ENCODE measurements at regions not wholly inside any gene's neighbourhood (a gene's known extent, or its start where the extent isn't known, plus 50 kb on each side); places are given as distances from the start of the nearest gene placed in this dataset.

DNA sequence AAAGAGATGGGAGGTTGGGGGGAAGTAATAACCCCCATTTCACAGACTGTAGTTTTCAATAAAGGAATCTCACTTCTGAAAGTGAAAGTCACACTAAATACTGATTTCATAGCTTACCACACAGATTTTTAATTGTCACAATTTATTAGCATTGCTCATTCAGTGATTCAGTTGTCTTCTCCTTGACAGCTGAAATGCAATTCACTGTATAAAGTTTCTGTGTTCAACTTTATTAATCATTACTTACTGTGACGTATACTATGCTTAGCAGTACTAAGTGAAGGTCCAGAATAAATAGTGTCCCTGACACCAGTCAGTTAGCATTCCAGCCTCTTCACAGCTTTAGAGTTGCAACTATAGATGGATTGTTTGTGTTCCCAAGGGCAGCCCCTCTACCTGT lies 324.1 kb upstream of the CRIM1 start:
- Mint-ChIP-seq H3K4me3 (no peak overlapping the region), H3K36me3 (no peaks in the 10 kb centered on the region), H3K9me3 (peaks cover 3% of the 10 kb centered on the region), H3K4me1 (no peaks in the 10 kb centered on the region), H3K27ac (no peak overlapping the region), H3K27me3 (ENCODE audit: low read depth) (no peaks in the 10 kb centered on the region)
- ChIA-PET CTCF (no interaction called here), POLR2A (no interaction called here)
- TF ChIP-seq, protein P1, sequence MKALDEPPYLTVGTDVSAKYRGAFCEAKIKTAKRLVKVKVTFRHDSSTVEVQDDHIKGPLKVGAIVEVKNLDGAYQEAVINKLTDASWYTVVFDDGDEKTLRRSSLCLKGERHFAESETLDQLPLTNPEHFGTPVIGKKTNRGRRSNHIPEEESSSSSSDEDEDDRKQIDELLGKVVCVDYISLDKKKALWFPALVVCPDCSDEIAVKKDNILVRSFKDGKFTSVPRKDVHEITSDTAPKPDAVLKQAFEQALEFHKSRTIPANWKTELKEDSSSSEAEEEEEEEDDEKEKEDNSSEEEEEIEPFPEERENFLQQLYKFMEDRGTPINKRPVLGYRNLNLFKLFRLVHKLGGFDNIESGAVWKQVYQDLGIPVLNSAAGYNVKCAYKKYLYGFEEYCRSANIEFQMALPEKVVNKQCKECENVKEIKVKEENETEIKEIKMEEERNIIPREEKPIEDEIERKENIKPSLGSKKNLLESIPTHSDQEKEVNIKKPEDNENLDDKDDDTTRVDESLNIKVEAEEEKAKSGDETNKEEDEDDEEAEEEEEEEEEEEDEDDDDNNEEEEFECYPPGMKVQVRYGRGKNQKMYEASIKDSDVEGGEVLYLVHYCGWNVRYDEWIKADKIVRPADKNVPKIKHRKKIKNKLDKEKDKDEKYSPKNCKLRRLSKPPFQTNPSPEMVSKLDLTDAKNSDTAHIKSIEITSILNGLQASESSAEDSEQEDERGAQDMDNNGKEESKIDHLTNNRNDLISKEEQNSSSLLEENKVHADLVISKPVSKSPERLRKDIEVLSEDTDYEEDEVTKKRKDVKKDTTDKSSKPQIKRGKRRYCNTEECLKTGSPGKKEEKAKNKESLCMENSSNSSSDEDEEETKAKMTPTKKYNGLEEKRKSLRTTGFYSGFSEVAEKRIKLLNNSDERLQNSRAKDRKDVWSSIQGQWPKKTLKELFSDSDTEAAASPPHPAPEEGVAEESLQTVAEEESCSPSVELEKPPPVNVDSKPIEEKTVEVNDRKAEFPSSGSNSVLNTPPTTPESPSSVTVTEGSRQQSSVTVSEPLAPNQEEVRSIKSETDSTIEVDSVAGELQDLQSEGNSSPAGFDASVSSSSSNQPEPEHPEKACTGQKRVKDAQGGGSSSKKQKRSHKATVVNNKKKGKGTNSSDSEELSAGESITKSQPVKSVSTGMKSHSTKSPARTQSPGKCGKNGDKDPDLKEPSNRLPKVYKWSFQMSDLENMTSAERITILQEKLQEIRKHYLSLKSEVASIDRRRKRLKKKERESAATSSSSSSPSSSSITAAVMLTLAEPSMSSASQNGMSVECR (CRISPR knock-in tag; IDR thresholded peaks at IDR 0.05; ENCODE audit: borderline replicate concordance): no peak
- TF ChIP-seq, protein P2, sequence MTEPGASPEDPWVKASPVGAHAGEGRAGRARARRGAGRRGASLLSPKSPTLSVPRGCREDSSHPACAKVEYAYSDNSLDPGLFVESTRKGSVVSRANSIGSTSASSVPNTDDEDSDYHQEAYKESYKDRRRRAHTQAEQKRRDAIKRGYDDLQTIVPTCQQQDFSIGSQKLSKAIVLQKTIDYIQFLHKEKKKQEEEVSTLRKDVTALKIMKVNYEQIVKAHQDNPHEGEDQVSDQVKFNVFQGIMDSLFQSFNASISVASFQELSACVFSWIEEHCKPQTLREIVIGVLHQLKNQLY (CRISPR knock-in tag; IDR thresholded peaks at IDR 0.05): no peak
- TF ChIP-seq GRHL2 (CRISPR knock-in tag; IDR thresholded peaks at IDR 0.05; ENCODE audit: insufficient replicate concordance, severe bottlenecking) (no peak), ZNF416 (CRISPR knock-in tag; IDR thresholded peaks at IDR 0.05) (no peak)
- no peak for ATAC-seq
- DNase-seq (ENCODE audit: low spot score): no peak

DNA sequence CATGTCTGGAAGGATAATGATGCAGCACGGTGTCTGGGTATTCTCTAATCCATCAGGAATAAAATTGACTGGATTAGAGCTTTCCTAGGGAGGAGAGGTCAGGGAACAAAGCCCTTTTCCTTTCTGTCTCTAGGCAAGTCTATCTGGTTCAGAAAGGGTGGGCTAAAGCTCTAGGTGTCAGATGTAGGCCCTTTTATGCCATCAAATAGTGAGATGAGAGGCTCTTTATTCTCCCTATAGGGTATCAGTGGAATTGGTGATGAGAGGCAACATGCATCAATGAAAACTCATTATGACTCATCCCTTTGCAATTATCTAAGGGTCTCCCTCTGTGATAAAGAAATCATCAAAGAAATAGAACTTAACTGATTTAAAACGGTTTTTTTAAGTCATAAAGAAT lies 328.0 kb upstream of the CRIM1 start:
- ATAC-seq (no peak), DNase-seq (ENCODE audit: low spot score) (no peak)
- Mint-ChIP-seq H3K36me3 (no peaks in the 10 kb centered on the region), H3K4me1 (no peaks in the 10 kb centered on the region), H3K9me3 (no peaks in the 10 kb centered on the region), H3K4me3 (no peak overlapping the region), H3K27ac (no peak overlapping the region), H3K27me3 (ENCODE audit: low read depth) (no peaks in the 10 kb centered on the region)
- ChIA-PET POLR2A (interaction anchor here (0.5 kb wide), 1 partner anchor 527 kb away, joined by 5 read pairs; no protein-coding TSS in a partner anchor), CTCF (no interaction called here)
- no peak for TF ChIP-seq PRRX2 (CRISPR knock-in tag; IDR thresholded peaks at IDR 0.05)
- TF ChIP-seq, protein P3, sequence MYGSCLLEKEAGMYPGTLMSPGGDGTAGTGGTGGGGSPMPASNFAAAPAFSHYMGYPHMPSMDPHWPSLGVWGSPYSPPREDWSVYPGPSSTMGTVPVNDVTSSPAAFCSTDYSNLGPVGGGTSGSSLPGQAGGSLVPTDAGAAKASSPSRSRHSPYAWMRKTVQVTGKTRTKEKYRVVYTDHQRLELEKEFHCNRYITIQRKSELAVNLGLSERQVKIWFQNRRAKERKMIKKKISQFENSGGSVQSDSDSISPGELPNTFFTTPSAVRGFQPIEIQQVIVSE (CRISPR knock-in tag; IDR thresholded peaks at IDR 0.05; ENCODE audit: borderline replicate concordance): no peak
- TF ChIP-seq CBFB (CRISPR knock-in tag; IDR thresholded peaks at IDR 0.05; ENCODE audit: low read depth): no peak
- TF ChIP-seq CREB1 (CRISPR knock-in tag; IDR thresholded peaks at IDR 0.05): no peak
- TF ChIP-seq ZNF232 (CRISPR knock-in tag; IDR thresholded peaks at IDR 0.05): no peak
- no peak for TF ChIP-seq GABPB1 (CRISPR knock-in tag; IDR thresholded peaks at IDR 0.05)
- TF ChIP-seq KAT7 (CRISPR knock-in tag; IDR thresholded peaks at IDR 0.05; ENCODE audit: borderline replicate concordance): no peak
- TF ChIP-seq NFATC4 (CRISPR knock-in tag; IDR thresholded peaks at IDR 0.05): no peak

DNA sequence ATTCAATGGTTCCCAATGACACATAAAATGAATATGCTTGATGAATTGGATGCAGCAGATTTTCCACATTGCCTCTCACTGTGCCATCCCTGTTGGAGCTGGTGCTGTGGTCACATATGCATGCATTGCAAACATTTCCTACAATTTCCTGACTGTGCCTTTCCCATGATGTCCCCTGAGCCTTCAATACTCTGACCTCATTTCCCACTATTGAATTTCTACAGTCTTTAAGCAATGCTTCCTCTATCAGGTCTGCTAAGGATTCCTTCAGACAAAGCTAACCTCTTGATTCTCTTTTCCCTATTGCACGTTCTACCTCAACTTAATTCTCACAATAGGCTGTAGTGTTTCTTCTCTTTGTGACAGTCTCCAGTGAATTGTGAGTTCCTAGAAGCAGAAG lies 342.5 kb upstream of the CRIM1 start:
- no peaks in the 10 kb centered on the region for H3K27me3 Mint-ChIP-seq (ENCODE audit: low read depth)
- H3K4me1 Mint-ChIP-seq: no peaks in the 10 kb centered on the region
- H3K27ac Mint-ChIP-seq: no peak overlapping the region
- no peak overlapping the region for H3K4me3 Mint-ChIP-seq
- no peaks in the 10 kb centered on the region for H3K36me3 Mint-ChIP-seq
- no peak for DNase-seq (ENCODE audit: low spot score)
- H3K9me3 Mint-ChIP-seq: no peaks in the 10 kb centered on the region
- ATAC-seq: no peak
- CTCF ChIA-PET: no interaction called here
- POLR2A ChIA-PET: no interaction called here
- TF ChIP-seq NFYB (CRISPR knock-in tag; conservative IDR thresholded peaks at IDR 0.05; ENCODE audit: low read depth): no peak
- TF ChIP-seq, protein P4, sequence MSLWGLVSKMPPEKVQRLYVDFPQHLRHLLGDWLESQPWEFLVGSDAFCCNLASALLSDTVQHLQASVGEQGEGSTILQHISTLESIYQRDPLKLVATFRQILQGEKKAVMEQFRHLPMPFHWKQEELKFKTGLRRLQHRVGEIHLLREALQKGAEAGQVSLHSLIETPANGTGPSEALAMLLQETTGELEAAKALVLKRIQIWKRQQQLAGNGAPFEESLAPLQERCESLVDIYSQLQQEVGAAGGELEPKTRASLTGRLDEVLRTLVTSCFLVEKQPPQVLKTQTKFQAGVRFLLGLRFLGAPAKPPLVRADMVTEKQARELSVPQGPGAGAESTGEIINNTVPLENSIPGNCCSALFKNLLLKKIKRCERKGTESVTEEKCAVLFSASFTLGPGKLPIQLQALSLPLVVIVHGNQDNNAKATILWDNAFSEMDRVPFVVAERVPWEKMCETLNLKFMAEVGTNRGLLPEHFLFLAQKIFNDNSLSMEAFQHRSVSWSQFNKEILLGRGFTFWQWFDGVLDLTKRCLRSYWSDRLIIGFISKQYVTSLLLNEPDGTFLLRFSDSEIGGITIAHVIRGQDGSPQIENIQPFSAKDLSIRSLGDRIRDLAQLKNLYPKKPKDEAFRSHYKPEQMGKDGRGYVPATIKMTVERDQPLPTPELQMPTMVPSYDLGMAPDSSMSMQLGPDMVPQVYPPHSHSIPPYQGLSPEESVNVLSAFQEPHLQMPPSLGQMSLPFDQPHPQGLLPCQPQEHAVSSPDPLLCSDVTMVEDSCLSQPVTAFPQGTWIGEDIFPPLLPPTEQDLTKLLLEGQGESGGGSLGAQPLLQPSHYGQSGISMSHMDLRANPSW (CRISPR knock-in tag; conservative IDR thresholded peaks at IDR 0.05; ENCODE audit: low read depth): no peak
- no peak for TF ChIP-seq TCF7 (CRISPR knock-in tag; IDR thresholded peaks at IDR 0.05; ENCODE audit: low read depth)
- TF ChIP-seq, protein P5, sequence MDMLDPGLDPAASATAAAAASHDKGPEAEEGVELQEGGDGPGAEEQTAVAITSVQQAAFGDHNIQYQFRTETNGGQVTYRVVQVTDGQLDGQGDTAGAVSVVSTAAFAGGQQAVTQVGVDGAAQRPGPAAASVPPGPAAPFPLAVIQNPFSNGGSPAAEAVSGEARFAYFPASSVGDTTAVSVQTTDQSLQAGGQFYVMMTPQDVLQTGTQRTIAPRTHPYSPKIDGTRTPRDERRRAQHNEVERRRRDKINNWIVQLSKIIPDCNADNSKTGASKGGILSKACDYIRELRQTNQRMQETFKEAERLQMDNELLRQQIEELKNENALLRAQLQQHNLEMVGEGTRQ (CRISPR knock-in tag; IDR thresholded peaks at IDR 0.05): no peak
- no peak for TF ChIP-seq KAT7 (CRISPR knock-in tag; IDR thresholded peaks at IDR 0.05; ENCODE audit: borderline replicate concordance)
- TF ChIP-seq, protein P6, sequence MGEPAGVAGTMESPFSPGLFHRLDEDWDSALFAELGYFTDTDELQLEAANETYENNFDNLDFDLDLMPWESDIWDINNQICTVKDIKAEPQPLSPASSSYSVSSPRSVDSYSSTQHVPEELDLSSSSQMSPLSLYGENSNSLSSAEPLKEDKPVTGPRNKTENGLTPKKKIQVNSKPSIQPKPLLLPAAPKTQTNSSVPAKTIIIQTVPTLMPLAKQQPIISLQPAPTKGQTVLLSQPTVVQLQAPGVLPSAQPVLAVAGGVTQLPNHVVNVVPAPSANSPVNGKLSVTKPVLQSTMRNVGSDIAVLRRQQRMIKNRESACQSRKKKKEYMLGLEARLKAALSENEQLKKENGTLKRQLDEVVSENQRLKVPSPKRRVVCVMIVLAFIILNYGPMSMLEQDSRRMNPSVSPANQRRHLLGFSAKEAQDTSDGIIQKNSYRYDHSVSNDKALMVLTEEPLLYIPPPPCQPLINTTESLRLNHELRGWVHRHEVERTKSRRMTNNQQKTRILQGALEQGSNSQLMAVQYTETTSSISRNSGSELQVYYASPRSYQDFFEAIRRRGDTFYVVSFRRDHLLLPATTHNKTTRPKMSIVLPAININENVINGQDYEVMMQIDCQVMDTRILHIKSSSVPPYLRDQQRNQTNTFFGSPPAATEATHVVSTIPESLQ (CRISPR knock-in tag; IDR thresholded peaks at IDR 0.05): no peak
- no peak for TF ChIP-seq GTF2I (CRISPR knock-in tag; conservative IDR thresholded peaks at IDR 0.05)
- no peak for TF ChIP-seq MYBL2 (CRISPR knock-in tag; IDR thresholded peaks at IDR 0.05)
- TF ChIP-seq ZNF416 (CRISPR knock-in tag; IDR thresholded peaks at IDR 0.05): no peak
- TF ChIP-seq, protein P7, sequence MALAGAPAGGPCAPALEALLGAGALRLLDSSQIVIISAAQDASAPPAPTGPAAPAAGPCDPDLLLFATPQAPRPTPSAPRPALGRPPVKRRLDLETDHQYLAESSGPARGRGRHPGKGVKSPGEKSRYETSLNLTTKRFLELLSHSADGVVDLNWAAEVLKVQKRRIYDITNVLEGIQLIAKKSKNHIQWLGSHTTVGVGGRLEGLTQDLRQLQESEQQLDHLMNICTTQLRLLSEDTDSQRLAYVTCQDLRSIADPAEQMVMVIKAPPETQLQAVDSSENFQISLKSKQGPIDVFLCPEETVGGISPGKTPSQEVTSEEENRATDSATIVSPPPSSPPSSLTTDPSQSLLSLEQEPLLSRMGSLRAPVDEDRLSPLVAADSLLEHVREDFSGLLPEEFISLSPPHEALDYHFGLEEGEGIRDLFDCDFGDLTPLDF (CRISPR knock-in tag; IDR thresholded peaks at IDR 0.05): no peak

Measured in WTC11 (cell line).